ENCODE measurements at regions not wholly inside any gene's neighbourhood (a gene's known extent, or its start where the extent isn't known, plus 50 kb on each side); places are given as distances from the start of the nearest gene placed in this dataset.

DNA sequence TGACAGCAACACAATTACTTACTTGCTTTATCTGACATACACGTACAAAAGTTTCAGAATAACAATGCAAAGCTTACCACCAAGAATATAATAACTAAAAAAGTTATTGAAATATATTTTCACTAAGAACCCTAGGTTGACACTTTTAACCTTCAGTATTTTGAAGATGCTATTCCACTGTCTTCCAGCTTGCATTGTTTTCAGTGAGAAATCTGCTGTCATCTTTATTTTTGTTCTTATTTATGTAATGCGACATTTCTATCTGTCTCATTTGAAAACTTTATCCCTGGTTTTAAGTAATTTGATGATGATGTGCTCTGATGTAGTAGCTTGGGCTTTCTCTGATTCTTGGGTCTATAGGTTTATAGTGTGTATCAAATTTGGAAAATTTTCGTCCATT lies 165.0 kb upstream of the SMIM21 start:
- no peaks in the 10 kb centered on the region for H3K36me3 ChIP-seq (ENCODE audit: insufficient read depth, low read length)
- 94% methylated on average over 3 of the region's 3 CpGs for WGBS

DNA sequence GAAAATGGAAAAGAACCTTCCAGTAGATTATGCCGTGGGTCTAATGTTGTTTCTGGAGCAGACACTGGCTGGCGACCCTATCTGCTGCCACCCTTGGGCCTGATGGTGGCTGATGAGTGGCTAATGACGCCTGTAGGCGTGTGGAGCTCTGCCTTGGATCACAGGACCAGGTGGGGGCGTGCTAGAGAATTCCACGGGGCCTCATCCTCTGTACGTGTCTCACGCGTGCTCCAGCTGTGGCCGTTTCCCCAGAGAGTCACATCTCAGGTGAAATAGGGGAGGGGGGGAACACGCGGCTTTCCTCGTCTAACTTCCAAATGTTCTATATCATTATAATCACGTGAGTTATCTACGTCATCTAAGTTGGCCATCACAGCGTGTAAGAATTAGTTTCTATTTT lies 160.9 kb upstream of the SMIM21 start:
- Histone ChIP-seq H3K9ac (ENCODE audit: low read depth, low read length) (no peak overlapping the region), H3K9me3 (ENCODE audit: insufficient read depth, low read depth, low read length) (peaks cover 21% of the 10 kb centered on the region), H3K4me1 (ENCODE audit: insufficient read depth, low read length) (peaks cover 7% of the 10 kb centered on the region; the same call in 1 of the 2 replicates), H3K36me3 (ENCODE audit: insufficient read depth, low read length) (no peaks in the 10 kb centered on the region), H3K4me3 (ENCODE audit: low read length) (no peak overlapping the region), H3K27me3 (ENCODE audit: insufficient read depth, low read length) (no peaks in the 10 kb centered on the region), H3K27ac (ENCODE audit: low read depth, low read length) (no peak overlapping the region)
- 96% methylated on average over 12 of the region's 16 CpGs for WGBS

More for the DNA sequence above, 165.0 kb upstream of the SMIM21 start:
- H3K27me3 ChIP-seq (ENCODE audit: insufficient read depth, low read length): no peaks in the 10 kb centered on the region
- no peak overlapping the region for H3K4me3 ChIP-seq (ENCODE audit: low read length)
- peaks cover 31% of the 10 kb centered on the region for H3K9me3 ChIP-seq (ENCODE audit: insufficient read depth, low read depth, low read length)
- no peak overlapping the region for H3K9ac ChIP-seq (ENCODE audit: low read depth, low read length)
- no peak overlapping the region for H3K27ac ChIP-seq (ENCODE audit: low read depth, low read length)
- H3K4me1 ChIP-seq (ENCODE audit: insufficient read depth, low read length): no peaks in the 10 kb centered on the region

DNA sequence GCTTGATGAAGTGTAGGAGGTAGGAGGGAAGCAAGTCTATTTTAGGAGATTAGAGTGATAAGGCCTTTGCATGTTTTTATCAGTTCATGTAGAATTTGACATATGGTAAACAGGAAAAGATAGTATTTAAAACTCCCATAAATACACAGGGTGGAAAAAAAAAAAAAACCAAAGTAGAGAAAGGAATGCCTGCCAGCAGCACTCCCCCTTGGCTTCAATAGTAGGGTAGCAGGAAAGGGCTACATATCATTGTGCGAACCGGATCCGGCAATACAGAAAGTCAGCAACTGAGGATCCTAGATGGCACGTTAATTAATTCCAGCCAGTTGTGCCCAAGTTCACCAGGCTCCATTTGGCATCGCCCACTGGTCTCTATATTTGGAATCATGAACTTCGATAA lies 159.6 kb upstream of the SMIM21 start:
- Histone ChIP-seq H3K27me3 (ENCODE audit: insufficient read depth, low read length) (no peaks in the 10 kb centered on the region), H3K4me3 (ENCODE audit: low read length) (no peak overlapping the region), H3K4me1 (ENCODE audit: insufficient read depth, low read length) (peaks cover 7% of the 10 kb centered on the region; the same call in 1 of the 2 replicates), H3K27ac (ENCODE audit: low read depth, low read length) (no peak overlapping the region), H3K36me3 (ENCODE audit: insufficient read depth, low read length) (no peaks in the 10 kb centered on the region), H3K9me3 (ENCODE audit: insufficient read depth, low read depth, low read length) (peaks cover 8% of the 10 kb centered on the region; the same call in 1 of the 2 replicates), H3K9ac (ENCODE audit: low read depth, low read length) (no peak overlapping the region)
- WGBS: 85% methylated on average over 6 of the region's 6 CpGs

DNA sequence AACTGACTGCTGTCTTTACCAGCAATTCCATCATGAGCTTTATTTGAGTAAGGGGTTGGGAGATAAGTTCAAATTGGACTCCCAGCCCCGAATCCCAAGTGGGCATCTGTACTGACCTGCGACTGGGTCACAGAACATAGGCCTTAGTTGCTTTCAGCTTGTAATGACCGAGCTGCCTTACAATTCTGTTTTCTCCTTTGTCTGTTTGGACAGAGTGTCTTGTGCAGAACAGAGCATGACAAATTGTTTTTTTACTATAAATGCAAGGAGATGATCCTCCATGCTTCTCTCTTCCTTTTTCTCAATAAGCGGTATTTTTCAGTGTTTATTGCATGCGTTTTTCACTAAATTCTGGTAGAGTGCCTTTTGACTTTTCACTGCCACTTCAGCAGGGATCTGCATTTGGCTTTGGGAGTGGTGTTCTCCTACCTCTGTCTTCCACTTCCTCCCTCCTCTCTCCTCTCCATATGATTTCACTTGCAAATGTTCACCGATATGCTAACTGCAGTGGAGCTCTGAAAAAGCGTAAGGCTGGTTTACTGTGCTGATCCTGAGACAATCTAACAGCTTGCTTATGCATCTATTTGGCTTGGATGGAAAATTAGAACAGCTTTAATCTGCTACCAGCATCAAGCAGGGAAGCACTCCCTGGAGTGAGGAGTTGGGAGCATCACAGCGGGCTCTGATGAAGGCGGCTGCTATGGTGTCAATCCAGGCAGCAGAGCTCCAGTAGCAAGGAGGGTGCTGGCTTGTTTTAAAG lies 158.8 kb upstream of the SMIM21 start:
- 79% methylated on average over 9 of the region's 9 CpGs for WGBS
- Histone ChIP-seq H3K9me3 (ENCODE audit: insufficient read depth, low read depth, low read length) (peaks cover under 1% of the 10 kb centered on the region; the same call in 1 of the 2 replicates), H3K27me3 (ENCODE audit: insufficient read depth, low read length) (no peaks in the 10 kb centered on the region), H3K4me3 (ENCODE audit: low read length) (no peak overlapping the region), H3K36me3 (ENCODE audit: insufficient read depth, low read length) (no peaks in the 10 kb centered on the region), H3K9ac (ENCODE audit: low read depth, low read length) (no peak overlapping the region), H3K27ac (ENCODE audit: low read depth, low read length) (no peak overlapping the region), H3K4me1 (ENCODE audit: insufficient read depth, low read length) (peaks cover 11% of the 10 kb centered on the region)

DNA sequence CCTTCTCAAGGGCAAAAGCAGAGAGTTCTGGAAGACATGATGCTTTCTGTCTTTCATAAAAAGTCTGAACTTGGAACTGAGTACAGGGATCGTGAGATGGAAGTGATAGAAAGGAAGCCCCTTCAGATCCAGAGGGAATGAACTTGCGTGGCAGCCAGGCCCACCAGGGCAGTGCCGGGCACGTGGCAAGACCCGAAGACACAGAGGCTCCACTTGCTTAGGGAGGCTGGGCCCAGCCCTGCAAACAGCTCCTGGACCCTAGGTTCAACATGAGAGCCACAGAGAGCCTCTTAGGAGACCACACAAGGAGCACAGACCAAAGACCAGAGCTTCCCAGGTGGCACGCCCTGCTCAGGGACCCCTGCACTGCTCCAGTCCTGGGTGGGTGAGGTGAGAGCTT lies 155.4 kb upstream of the SMIM21 start:
- no peak overlapping the region for H3K27ac ChIP-seq (ENCODE audit: low read depth, low read length)

DNA sequence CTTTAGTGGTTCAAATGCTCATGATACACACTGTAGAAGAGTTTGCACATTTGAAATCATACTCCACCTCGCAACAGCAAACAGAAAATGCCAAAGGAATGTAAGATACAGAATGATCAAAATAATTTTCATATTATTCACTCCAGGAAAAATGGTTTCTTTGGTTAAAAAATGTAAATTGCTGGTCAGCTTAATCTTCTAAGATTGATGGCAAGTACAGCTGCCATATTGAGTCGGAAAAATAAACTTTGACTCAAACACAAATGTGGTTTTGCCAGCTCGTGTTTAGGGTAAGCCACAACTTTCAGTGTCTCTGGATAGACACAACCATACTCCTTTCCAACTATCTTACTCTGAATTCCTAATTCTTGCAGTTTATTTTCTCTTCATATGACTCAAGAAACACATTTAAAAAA lies 154.9 kb upstream of the SMIM21 start:
- Histone ChIP-seq H3K27me3 (ENCODE audit: insufficient read depth, low read length) (no peaks in the 10 kb centered on the region), H3K9ac (ENCODE audit: low read depth, low read length) (no peak overlapping the region), H3K27ac (ENCODE audit: low read depth, low read length) (no peak overlapping the region), H3K4me3 (ENCODE audit: low read length) (no peak overlapping the region), H3K4me1 (ENCODE audit: insufficient read depth, low read length) (peaks cover 13% of the 10 kb centered on the region), H3K9me3 (ENCODE audit: insufficient read depth, low read depth, low read length) (no peaks in the 10 kb centered on the region), H3K36me3 (ENCODE audit: insufficient read depth, low read length) (no peaks in the 10 kb centered on the region)
- 91% methylated on average over 2 of the region's 3 CpGs for WGBS

More for the DNA sequence above, 155.4 kb upstream of the SMIM21 start:
- 95% methylated on average over 6 of the region's 6 CpGs for WGBS
- Histone ChIP-seq H3K27me3 (ENCODE audit: insufficient read depth, low read length) (no peaks in the 10 kb centered on the region), H3K4me1 (ENCODE audit: insufficient read depth, low read length) (peaks cover 13% of the 10 kb centered on the region), H3K36me3 (ENCODE audit: insufficient read depth, low read length) (no peaks in the 10 kb centered on the region), H3K9ac (ENCODE audit: low read depth, low read length) (no peak overlapping the region), H3K4me3 (ENCODE audit: low read length) (no peak overlapping the region), H3K9me3 (ENCODE audit: insufficient read depth, low read depth, low read length) (no peaks in the 10 kb centered on the region)

DNA sequence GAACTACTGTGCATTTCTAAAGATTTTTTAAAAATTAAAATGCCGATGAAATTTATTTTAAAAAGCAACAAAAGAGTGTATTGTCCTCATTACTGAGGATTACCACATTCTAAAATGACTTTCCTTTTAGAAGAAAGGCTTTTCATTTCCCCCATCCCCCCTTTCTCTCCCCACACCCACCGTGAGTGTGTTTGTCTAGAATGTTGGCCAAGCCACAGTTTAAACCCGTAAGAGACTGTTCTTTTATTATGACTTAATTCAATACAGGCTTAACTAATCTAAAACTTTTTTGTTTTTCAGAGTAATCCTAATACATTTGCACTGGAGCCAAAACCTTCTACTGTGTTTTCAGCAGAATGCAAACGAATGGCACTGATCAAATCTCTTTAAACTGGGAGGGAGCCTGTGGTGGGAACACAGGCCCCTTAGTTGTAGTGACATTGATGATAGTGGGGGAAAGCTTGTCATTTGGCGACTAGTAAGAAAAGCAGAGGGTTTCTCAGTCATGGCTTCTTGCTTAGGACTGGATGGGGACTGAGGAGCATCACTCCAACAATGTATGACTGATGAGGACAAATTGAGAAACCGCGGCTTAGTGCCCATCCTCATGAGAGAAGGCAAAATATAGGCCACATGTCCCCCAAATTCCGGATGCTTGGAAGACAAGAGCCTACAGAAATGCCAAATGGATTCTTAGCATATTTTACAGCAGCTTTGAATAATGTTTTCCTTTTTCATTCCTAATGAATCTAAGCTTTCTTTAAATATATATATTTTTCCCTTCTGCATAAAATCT lies 154.0 kb upstream of the SMIM21 start:
- Histone ChIP-seq H3K9ac (ENCODE audit: low read depth, low read length) (no peak overlapping the region), H3K9me3 (ENCODE audit: insufficient read depth, low read depth, low read length) (no peaks in the 10 kb centered on the region), H3K4me1 (ENCODE audit: insufficient read depth, low read length) (peaks cover 9% of the 10 kb centered on the region), H3K4me3 (ENCODE audit: low read length) (no peak overlapping the region), H3K27me3 (ENCODE audit: insufficient read depth, low read length) (no peaks in the 10 kb centered on the region), H3K27ac (ENCODE audit: low read depth, low read length) (no peak overlapping the region), H3K36me3 (ENCODE audit: insufficient read depth, low read length) (no peaks in the 10 kb centered on the region)
- 93% methylated on average over 8 of the region's 8 CpGs for WGBS

DNA sequence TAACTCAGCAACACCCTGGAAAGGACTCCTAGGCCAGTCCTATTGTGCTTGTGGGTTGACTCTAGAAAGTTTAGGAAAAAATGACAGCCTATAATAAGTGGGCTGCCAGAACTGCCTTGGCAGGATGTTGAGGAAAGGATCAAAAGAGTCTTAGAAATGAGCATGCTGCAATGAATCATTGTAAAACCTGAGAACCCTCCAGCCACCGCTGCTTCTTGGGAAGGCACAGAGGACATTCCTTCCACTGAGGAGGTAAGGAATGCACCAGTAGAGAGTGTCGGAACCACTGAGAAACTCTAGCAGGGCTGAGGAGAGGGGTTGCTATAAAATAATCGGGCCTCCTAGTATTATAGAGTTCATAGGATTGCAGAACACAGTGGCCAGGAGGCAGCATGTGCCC lies 146.7 kb upstream of the SMIM21 start:
- 93% methylated on average over 3 of the region's 3 CpGs for WGBS
- Histone ChIP-seq H3K9me3 (ENCODE audit: insufficient read depth, low read depth, low read length) (no peaks in the 10 kb centered on the region), H3K4me3 (ENCODE audit: low read length) (no peak overlapping the region), H3K4me1 (ENCODE audit: insufficient read depth, low read length) (no peaks in the 10 kb centered on the region), H3K27me3 (ENCODE audit: insufficient read depth, low read length) (no peaks in the 10 kb centered on the region), H3K27ac (ENCODE audit: low read depth, low read length) (no peak overlapping the region), H3K36me3 (ENCODE audit: insufficient read depth, low read length) (no peaks in the 10 kb centered on the region), H3K9ac (ENCODE audit: low read depth, low read length) (no peak overlapping the region)

DNA sequence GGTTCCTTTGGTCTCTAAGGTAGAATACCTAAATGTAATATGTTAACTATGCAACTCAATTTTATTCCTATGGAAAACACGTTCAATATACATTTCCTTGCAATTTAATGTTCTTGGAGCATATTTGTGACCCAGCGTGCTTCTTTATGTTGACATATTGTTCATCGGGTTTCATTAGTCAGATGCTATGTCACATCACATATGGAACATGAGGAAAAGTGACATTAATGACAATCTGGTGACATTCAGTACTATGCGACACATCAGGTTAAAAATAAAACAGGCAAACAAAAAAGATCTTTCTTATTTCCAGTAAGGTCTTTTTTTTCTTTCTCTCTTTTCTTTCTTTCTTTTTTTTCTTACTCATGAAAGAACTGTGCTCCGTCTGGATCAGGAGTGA lies 135.6 kb upstream of the SMIM21 start:
- Histone ChIP-seq H3K9me3 (ENCODE audit: insufficient read depth, low read depth, low read length) (no peaks in the 10 kb centered on the region), H3K27ac (ENCODE audit: low read depth, low read length) (no peak overlapping the region), H3K9ac (ENCODE audit: low read depth, low read length) (no peak overlapping the region), H3K4me1 (ENCODE audit: insufficient read depth, low read length) (no peaks in the 10 kb centered on the region), H3K36me3 (ENCODE audit: insufficient read depth, low read length) (no peaks in the 10 kb centered on the region), H3K27me3 (ENCODE audit: insufficient read depth, low read length) (no peaks in the 10 kb centered on the region), H3K4me3 (ENCODE audit: low read length) (no peak overlapping the region)
- 95% methylated on average over 5 of the region's 5 CpGs for WGBS

DNA sequence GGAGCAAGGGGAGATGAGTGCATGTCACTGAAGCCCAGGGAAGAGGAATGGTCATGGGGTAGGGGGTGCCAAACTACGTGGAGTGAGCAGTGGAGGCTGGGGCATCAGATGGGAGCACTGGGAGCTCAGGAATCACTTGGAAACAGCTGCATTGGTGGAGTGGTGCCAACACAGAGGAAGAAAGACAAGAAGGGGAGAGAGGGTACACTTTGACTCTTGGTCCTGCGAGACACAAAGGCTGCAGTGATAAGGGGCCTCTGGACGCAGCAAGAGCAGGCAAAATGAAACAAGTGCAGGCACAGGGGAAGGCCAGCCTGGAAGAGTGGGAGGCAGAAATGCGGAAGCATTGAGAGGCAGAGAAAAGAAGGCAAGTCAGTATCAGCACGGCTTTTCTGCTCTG lies 134.7 kb upstream of the SMIM21 start:
- no peaks in the 10 kb centered on the region for H3K36me3 ChIP-seq (ENCODE audit: insufficient read depth, low read length)
- H3K27ac ChIP-seq (ENCODE audit: low read depth, low read length): no peak overlapping the region
- no peaks in the 10 kb centered on the region for H3K9me3 ChIP-seq (ENCODE audit: insufficient read depth, low read depth, low read length)
- H3K4me3 ChIP-seq (ENCODE audit: low read length): no peak overlapping the region
- H3K27me3 ChIP-seq (ENCODE audit: insufficient read depth, low read length): no peaks in the 10 kb centered on the region
- no peak overlapping the region for H3K9ac ChIP-seq (ENCODE audit: low read depth, low read length)
- H3K4me1 ChIP-seq (ENCODE audit: insufficient read depth, low read length): no peaks in the 10 kb centered on the region
- WGBS: 92% methylated on average over 5 of the region's 5 CpGs

DNA sequence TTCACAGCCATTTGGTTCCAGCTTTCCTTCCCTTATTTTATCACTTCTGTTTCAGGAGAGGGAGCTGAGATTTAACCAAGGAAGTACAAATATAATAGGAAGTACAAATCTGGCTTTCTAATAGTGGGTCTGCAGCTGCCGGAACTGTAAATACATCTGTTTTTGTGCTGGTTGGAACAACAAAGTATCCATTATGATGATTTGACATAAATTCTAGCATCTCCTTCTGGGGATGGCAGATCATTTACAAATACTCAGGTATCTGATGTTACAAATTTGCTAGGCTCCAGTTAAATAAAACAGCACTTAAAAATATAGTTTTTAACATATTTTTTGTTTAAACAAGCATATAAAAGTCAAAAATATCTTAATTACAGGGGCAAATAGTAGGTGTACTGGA lies 131.3 kb upstream of the SMIM21 start:
- no peaks in the 10 kb centered on the region for H3K36me3 ChIP-seq (ENCODE audit: insufficient read depth, low read length)
- H3K27ac ChIP-seq (ENCODE audit: low read depth, low read length): no peak overlapping the region
- no peaks in the 10 kb centered on the region for H3K9me3 ChIP-seq (ENCODE audit: insufficient read depth, low read depth, low read length)
- no peak overlapping the region for H3K4me3 ChIP-seq (ENCODE audit: low read length)
- WGBS: 100% methylated on average over 1 of the region's 1 CpG
- H3K27me3 ChIP-seq (ENCODE audit: insufficient read depth, low read length): no peaks in the 10 kb centered on the region
- no peak overlapping the region for H3K9ac ChIP-seq (ENCODE audit: low read depth, low read length)
- peaks cover 12% of the 10 kb centered on the region for H3K4me1 ChIP-seq (ENCODE audit: insufficient read depth, low read length)
